ENCODE measurements at regions not wholly inside any gene's neighbourhood (a gene's known extent, or its start where the extent isn't known, plus 50 kb on each side); places are given as distances from the start of the nearest gene placed in this dataset.
"Not testable (repeated sequence)": the region's sequence is repeated elsewhere in the genome, so short reads cannot be mapped to it uniquely, and the experiment has no call there.

DNA sequence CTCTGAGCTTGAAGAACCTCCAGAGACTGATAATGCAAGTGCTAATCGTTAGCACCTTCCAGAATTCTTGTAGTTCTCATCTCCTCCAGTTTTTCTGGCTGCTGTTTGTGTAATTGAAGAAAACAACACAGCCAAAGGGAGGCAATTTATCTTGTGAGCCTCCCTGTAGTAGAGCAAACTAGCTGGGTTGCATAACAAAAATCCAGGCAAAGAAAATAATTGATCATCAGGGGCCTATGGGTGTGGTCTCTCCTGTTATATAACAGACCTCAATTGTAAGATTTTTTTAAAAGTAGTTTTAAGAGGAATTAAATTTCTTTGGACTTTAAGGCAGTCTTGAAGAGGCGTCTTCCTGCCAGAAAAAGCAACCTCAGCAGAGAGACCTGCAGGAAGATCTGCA lies 817.0 kb downstream of the CENPC start:
- DNase-seq (no peak), ATAC-seq (ENCODE audit: insufficient read depth, low FRiP score) (no peak)
- H3K4me3 ChIP-seq = no peak overlapping the region
- no peaks in the 10 kb centered on the region for H3K36me3 ChIP-seq (ENCODE audit: control insufficient read depth in 4 of 4, insufficient read depth in 4 of 4, low read length in 4 of 4)
- TF ChIP-seq, protein P1, sequence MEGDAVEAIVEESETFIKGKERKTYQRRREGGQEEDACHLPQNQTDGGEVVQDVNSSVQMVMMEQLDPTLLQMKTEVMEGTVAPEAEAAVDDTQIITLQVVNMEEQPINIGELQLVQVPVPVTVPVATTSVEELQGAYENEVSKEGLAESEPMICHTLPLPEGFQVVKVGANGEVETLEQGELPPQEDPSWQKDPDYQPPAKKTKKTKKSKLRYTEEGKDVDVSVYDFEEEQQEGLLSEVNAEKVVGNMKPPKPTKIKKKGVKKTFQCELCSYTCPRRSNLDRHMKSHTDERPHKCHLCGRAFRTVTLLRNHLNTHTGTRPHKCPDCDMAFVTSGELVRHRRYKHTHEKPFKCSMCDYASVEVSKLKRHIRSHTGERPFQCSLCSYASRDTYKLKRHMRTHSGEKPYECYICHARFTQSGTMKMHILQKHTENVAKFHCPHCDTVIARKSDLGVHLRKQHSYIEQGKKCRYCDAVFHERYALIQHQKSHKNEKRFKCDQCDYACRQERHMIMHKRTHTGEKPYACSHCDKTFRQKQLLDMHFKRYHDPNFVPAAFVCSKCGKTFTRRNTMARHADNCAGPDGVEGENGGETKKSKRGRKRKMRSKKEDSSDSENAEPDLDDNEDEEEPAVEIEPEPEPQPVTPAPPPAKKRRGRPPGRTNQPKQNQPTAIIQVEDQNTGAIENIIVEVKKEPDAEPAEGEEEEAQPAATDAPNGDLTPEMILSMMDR (IDR thresholded peaks at IDR 0.05; ENCODE audit: control extremely low read depth, extremely low read depth) = no peak
- no peak overlapping the region for H3K27ac ChIP-seq (ENCODE audit: low read depth in 1 of 2, low read length in 1 of 2)
- peaks cover 0 to 2% (median 0%) of the 10 kb centered on the region in 4 donors for H3K9me3 ChIP-seq (ENCODE audit: control insufficient read depth in 4 of 4, insufficient read depth in 3 of 4, low read length in 3 of 4)
- 61 to 62% methylated on average over 2 of the region's 2 CpGs for WGBS, 2 donors
- H3K27me3 ChIP-seq (ENCODE audit: control insufficient read depth in 3 of 3, insufficient read depth in 3 of 3, low read length in 2 of 3) = no peaks in the 10 kb centered on the region
- H3K4me1 ChIP-seq (ENCODE audit: control insufficient read depth in 5 of 5, insufficient read depth in 5 of 5, low read length in 5 of 5) = no peaks in the 10 kb centered on the region
- H3K9ac ChIP-seq (ENCODE audit: insufficient read depth in 1 of 2, low read length in 2 of 2) = no peak overlapping the region

DNA sequence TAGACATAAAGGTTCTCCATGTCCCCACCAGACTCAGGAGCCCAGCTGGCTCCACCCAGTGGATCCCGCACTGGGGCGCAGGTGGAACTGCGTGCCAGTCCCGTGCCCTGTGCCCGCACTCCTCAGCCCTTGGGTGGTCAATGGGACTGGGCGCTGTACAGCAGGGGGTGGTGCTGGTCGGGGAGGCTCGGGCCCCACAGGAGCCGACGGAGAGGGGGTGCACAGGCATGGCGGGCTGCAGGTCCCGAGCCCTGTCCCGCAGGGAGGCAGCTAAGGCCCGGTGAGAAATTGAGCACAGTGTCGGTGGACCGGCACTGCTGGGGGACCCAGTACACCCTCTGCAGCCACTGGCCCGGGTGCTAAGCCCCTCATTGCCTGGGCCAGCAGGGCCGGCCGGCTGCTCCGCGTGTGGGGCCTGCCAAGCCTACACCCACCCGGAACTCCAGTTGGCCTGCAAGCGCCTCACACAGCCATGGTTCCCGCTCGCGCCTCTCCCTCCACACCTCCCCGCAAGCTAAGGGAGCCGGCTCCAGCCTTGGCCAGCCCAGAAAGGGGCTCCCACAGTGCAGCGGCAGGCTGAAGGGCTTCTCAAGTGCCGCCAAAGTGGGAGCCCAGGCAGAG lies 832.9 kb downstream of the CENPC start:
- ATAC-seq (ENCODE audit: insufficient read depth, low FRiP score); H3K9ac ChIP-seq (ENCODE audit: insufficient read depth in 1 of 2, low read length in 2 of 2); H3K4me1 ChIP-seq (ENCODE audit: control insufficient read depth in 5 of 5, insufficient read depth in 5 of 5, low read length in 5 of 5); H3K4me3 ChIP-seq; DNase-seq; H3K36me3 ChIP-seq (ENCODE audit: control insufficient read depth in 4 of 4, insufficient read depth in 4 of 4, low read length in 4 of 4); H3K27me3 ChIP-seq (ENCODE audit: control insufficient read depth in 3 of 3, insufficient read depth in 3 of 3, low read length in 2 of 3); H3K27ac ChIP-seq (ENCODE audit: low read depth in 1 of 2, low read length in 1 of 2); H3K9me3 ChIP-seq (ENCODE audit: control insufficient read depth in 4 of 4, insufficient read depth in 3 of 4, low read length in 3 of 4): not testable (repeated sequence)
- WGBS, 2 donors = 93 to 96% methylated on average over 30 of the region's 30 CpGs

DNA sequence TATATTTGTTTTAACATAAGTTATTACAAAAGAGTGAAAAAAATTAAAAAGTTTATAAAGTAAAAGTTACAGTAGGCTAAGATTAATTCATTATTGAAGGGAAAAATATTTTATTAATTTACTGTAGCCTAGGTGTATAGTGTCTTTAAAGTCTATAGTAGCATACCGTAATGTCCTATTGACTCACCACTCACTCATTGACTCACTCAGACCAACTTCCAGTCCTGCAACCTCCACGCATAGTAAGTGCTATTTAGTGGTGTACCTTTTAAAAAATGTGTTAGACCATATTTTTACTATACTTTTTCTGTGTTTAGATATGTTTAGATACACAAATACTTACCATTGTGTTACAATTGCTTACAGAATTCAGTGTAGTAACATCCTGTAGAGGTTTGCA lies 841.1 kb downstream of the CENPC start:
- Histone ChIP-seq H3K4me3 (no peak overlapping the region), H3K4me1 (ENCODE audit: control insufficient read depth in 5 of 5, insufficient read depth in 5 of 5, low read length in 5 of 5) (no peaks in the 10 kb centered on the region), H3K27ac (ENCODE audit: low read depth in 1 of 2, low read length in 1 of 2) (no peak overlapping the region), H3K36me3 (ENCODE audit: control insufficient read depth in 4 of 4, insufficient read depth in 4 of 4, low read length in 4 of 4) (no peaks in the 10 kb centered on the region), H3K27me3 (ENCODE audit: control insufficient read depth in 3 of 3, insufficient read depth in 3 of 3, low read length in 2 of 3) (no peaks in the 10 kb centered on the region), H3K9me3 (ENCODE audit: control insufficient read depth in 4 of 4, insufficient read depth in 3 of 4, low read length in 3 of 4) (no peaks in the 10 kb centered on the region), H3K9ac (ENCODE audit: insufficient read depth in 1 of 2, low read length in 2 of 2) (no peak overlapping the region)
- DNase-seq (no peak), ATAC-seq (ENCODE audit: insufficient read depth, low FRiP score) (no peak)
- TF ChIP-seq, protein P1 (IDR thresholded peaks at IDR 0.05; ENCODE audit: control extremely low read depth, extremely low read depth) = no peak
- WGBS, 2 donors = 91 to 95% methylated on average over 2 of the region's 2 CpGs

DNA sequence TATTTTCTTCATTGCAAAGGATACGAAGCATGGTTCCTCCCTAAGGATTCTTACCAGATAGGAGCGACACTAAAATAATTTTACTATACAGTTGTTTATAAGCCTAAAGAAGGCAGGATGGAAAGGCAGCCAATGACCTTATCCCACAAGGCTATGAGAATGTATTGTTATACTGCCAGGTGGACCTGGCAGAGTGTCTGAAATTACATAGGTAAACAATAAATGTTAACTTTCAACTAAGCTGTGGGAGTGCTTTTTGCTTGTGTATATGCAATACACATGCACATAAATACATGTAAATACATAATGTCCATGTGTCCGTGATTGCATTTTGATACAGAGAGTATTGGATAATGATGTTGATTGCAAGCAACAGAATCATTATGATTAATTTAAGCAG lies 850.6 kb downstream of the CENPC start:
- Histone ChIP-seq H3K9me3 (ENCODE audit: control insufficient read depth in 4 of 4, insufficient read depth in 3 of 4, low read length in 3 of 4) (peaks cover 0 to 5% (median 0%) of the 10 kb centered on the region in 4 donors), H3K36me3 (ENCODE audit: control insufficient read depth in 4 of 4, insufficient read depth in 4 of 4, low read length in 4 of 4) (no peaks in the 10 kb centered on the region), H3K4me1 (ENCODE audit: control insufficient read depth in 5 of 5, insufficient read depth in 5 of 5, low read length in 5 of 5) (no peaks in the 10 kb centered on the region), H3K27ac (ENCODE audit: low read depth in 1 of 2, low read length in 1 of 2) (no peak overlapping the region), H3K27me3 (ENCODE audit: control insufficient read depth in 3 of 3, insufficient read depth in 3 of 3, low read length in 2 of 3) (no peaks in the 10 kb centered on the region), H3K4me3 (no peak overlapping the region), H3K9ac (ENCODE audit: insufficient read depth in 1 of 2, low read length in 2 of 2) (no peak overlapping the region)
- WGBS, 2 donors = 79 to 85% methylated on average over 3 of the region's 3 CpGs
- TF ChIP-seq, protein P1 (IDR thresholded peaks at IDR 0.05; ENCODE audit: control extremely low read depth, extremely low read depth) = no peak
- no peak for DNase-seq
- no peak for ATAC-seq (ENCODE audit: insufficient read depth, low FRiP score)

Measured in lung (tissue), 11 donors.